ENCODE measurements at regions not wholly inside any gene's neighbourhood (a gene's known extent, or its start where the extent isn't known, plus 50 kb on each side); places are given as distances from the start of the nearest gene placed in this dataset.
"Not testable (repeated sequence)": the region's sequence is repeated elsewhere in the genome, so short reads cannot be mapped to it uniquely, and the experiment has no call there.

- in situ Hi-C loops (cut with HindIII; ENCODE audit: low sequenced_read_pairs): no loop called here
- no peak overlapping the region for H3K4me3 ChIP-seq (ENCODE audit: low read depth, low read length)
- TF ChIP-seq, protein P1, sequence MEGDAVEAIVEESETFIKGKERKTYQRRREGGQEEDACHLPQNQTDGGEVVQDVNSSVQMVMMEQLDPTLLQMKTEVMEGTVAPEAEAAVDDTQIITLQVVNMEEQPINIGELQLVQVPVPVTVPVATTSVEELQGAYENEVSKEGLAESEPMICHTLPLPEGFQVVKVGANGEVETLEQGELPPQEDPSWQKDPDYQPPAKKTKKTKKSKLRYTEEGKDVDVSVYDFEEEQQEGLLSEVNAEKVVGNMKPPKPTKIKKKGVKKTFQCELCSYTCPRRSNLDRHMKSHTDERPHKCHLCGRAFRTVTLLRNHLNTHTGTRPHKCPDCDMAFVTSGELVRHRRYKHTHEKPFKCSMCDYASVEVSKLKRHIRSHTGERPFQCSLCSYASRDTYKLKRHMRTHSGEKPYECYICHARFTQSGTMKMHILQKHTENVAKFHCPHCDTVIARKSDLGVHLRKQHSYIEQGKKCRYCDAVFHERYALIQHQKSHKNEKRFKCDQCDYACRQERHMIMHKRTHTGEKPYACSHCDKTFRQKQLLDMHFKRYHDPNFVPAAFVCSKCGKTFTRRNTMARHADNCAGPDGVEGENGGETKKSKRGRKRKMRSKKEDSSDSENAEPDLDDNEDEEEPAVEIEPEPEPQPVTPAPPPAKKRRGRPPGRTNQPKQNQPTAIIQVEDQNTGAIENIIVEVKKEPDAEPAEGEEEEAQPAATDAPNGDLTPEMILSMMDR (IDR thresholded peaks at IDR 0.05; ENCODE audit: low read depth, low read length, missing control alignments): no peak
- no peak for DNase-seq (ENCODE audit: low read depth)
Measured at GRCh38 chr9:115412656-115413055, 294.7 kb upstream of the TNC start.

DNA sequence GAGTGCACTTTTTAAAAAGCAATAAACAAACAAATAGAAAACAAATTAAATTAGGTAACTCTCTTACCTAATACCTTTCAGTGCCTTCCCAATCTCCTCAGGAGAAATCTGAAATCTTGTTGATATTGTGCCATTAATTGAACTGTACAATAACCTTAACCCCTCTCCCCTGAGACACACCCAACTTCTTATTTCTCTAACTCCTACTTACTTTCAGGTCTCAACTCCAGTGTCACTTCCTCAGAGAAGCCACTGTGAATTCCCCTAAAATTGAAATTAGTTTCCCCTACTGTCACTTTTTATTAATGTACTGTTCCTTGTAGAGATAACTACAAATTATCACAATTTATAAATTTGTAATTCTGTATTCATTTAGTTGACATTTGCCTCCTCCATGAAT lies 295.3 kb upstream of the TNC start:
- H3K4me3 ChIP-seq (ENCODE audit: low read depth, low read length): no peak overlapping the region
- DNase-seq (ENCODE audit: low read depth): no peak
- TF ChIP-seq, protein P1 (IDR thresholded peaks at IDR 0.05; ENCODE audit: low read depth, low read length, missing control alignments): no peak
- in situ Hi-C loops (cut with HindIII; ENCODE audit: low sequenced_read_pairs): no loop called here

DNA sequence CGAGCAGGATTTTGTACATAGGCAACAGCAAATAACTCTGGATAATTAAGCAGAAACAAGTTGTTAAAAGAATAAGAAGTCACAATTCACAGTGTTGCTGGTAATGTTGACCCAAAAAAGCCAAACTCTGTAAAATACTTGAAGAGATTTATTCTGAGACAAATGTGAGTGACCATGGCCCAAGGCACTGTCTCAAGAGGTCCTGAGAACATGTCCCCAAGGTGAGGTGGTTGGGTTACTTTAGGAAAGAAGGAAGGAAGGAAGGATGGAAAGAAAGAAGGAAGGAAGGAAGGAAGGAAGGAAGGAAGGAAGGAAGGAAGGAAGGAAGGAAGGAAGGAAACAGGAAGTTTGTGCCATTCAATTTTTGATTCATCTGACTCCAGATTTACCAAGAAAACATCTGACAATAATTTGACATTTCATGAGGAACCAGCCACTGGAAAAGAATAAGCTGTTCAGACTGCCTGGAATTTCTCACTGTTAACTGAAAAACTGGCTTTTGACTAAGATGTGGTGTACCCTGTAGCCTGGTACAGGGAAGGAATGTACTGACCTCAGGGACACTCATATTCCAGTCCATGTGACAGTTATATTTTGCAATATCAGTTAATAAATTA lies 295.9 kb upstream of the TNC start:
- DNase-seq (ENCODE audit: low read depth): no peak
- H3K4me3 ChIP-seq (ENCODE audit: low read depth, low read length): no peak overlapping the region
- TF ChIP-seq, protein P1 (IDR thresholded peaks at IDR 0.05; ENCODE audit: low read depth, low read length, missing control alignments): no peak
- in situ Hi-C loops (cut with HindIII; ENCODE audit: low sequenced_read_pairs): no loop called here

- in situ Hi-C loops (cut with HindIII; ENCODE audit: low sequenced_read_pairs): no loop called here
- TF ChIP-seq, protein P1 (IDR thresholded peaks at IDR 0.05; ENCODE audit: low read depth, low read length, missing control alignments): no peak
- no peak for DNase-seq (ENCODE audit: low read depth)
- H3K4me3 ChIP-seq (ENCODE audit: low read depth, low read length): no peak overlapping the region
Measured at GRCh38 chr9:115414561-115414960, 296.6 kb upstream of the TNC start.

GRCh38 chr9:115415450-115415849 lies 297.5 kb upstream of the TNC start:
- in situ Hi-C loops (cut with HindIII; ENCODE audit: low sequenced_read_pairs): no loop called here
- TF ChIP-seq, protein P1 (IDR thresholded peaks at IDR 0.05; ENCODE audit: low read depth, low read length, missing control alignments): no peak
- DNase-seq (ENCODE audit: low read depth): no peak
- no peak overlapping the region for H3K4me3 ChIP-seq (ENCODE audit: low read depth, low read length)

- TF ChIP-seq, protein P1 (IDR thresholded peaks at IDR 0.05; ENCODE audit: low read depth, low read length, missing control alignments): no peak
- no peak for DNase-seq (ENCODE audit: low read depth)
- no peak overlapping the region for H3K4me3 ChIP-seq (ENCODE audit: low read depth, low read length)
- in situ Hi-C loops (cut with HindIII; ENCODE audit: low sequenced_read_pairs): no loop called here
Measured at GRCh38 chr9:115416299-115416698, 298.3 kb upstream of the TNC start.

DNA sequence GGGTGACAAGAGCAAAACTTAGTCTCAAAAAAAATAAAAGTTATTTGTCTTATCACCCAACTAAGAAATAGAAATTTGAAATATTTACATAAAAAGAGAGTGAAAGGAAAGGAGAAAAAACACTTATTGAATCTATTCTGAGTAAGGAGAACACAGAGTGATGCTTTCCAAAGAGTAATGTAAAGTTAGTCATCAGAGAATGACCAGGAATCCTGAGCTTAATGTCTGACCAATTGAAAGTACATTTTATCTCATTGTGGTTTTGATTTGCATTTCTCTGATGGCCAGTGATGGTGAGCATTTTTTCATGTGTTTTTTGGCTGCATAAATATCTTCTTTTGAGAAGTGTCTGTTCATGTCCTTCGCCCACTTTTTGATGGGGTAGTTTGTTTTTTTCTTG lies 300.2 kb upstream of the TNC start:
- DNase-seq (ENCODE audit: low read depth); H3K4me3 ChIP-seq (ENCODE audit: low read depth, low read length); in situ Hi-C loops (cut with HindIII; ENCODE audit: low sequenced_read_pairs): not testable (repeated sequence)

Measured in astrocyte of the cerebellum (primary cell).